Endothelial cell of umbilical vein (primary cell): ENCODE measurements at regions not wholly inside any gene's neighbourhood (a gene's known extent, or its start where the extent isn't known, plus 50 kb on each side); places are given as distances from the start of the nearest gene placed in this dataset.

ENCODE experiments used
- BruUV-seq: library from RNA; stranded (reverse); fragments of 400-500 nt; replicated peaks from 2 replicates; lab custom pipeline; 2021; lab: Mats Ljungman, UMichigan
- CTCF ChIA-PET: fragments of 300-600, 350-600 bp; sonication (Branson Sonifier 250); formaldehyde crosslinking; loops from one replicate; lab custom pipeline; 2021; ENCODE audit warnings: antibody characterized with exemption, inconsistent platforms; lab: Charles Lee
- POLR2A ChIA-PET: fragments of 300-600, 350-600 bp; sonication (Branson Sonifier 250); formaldehyde crosslinking; loops from one replicate; lab custom pipeline; 2021; ENCODE audit warnings: antibody characterized with exemption, inconsistent platforms; lab: Charles Lee
- DNase-seq: peaks from one replicate; pipeline ENCODE4 v3.0.0-alpha.2; 2011; ENCODE audit warnings: low read depth, low spot score
- FAIRE-seq: peaks from 2 replicates; lab custom pipeline; 2011; peaks lifted over from hg19 to GRCh38; lab: Jason Lieb, UNC
- H2AFZ ChIP-seq: 2 replicates; pipeline ENCODE4 v1.6.0; 2012; ENCODE audit warnings: low read depth, low read length, control low read depth, inconsistent platforms
- H3K27ac ChIP-seq: 2 replicates; pipeline ENCODE4 v1.5.1; 2011; ENCODE audit warnings: low read depth, mild to moderate bottlenecking, control low read depth, low read length, moderate library complexity; ENCODE audit not compliant: insufficient read depth
- H3K27me3 ChIP-seq, 2 experiments: 2 replicates each; pipeline versions ENCODE4 v1.6.0 to v1.6.1; 2011; ENCODE audit warnings: low read length in 2 of 2, mixed read lengths in 1 of 2; ENCODE audit not compliant: control insufficient read depth in 2 of 2, insufficient read depth in 2 of 2
- H3K36me3 ChIP-seq, 2 experiments: 2 replicates in 1 of 2; 3 replicates in 1 of 2; pipeline ENCODE4 v1.5.1; 2011; ENCODE audit warnings: low read length in 2 of 2, mild to moderate bottlenecking in 1 of 2, moderate library complexity in 1 of 2; ENCODE audit not compliant: control insufficient read depth in 2 of 2, insufficient read depth in 2 of 2; ENCODE audit errors: extremely low read depth in 1 of 2
- H3K4me1 ChIP-seq: 3 replicates; pipeline ENCODE4 v1.5.1; 2011; ENCODE audit warnings: mild to moderate bottlenecking, low read length; ENCODE audit not compliant: control insufficient read depth, insufficient read depth; ENCODE audit errors: extremely low read depth
- H3K4me2 ChIP-seq: 2 replicates; pipeline ENCODE4 v1.6.1; 2011; ENCODE audit warnings: low read length, control low read depth, mixed read lengths; ENCODE audit not compliant: insufficient read depth
- H3K4me3 ChIP-seq, 3 experiments: fragments of 200-600 bp in 1 of 3; sonication (generic), shearing (Covaris generic) in 1 of 3; replicated peaks in 1 of 3; 2 replicates each; pipeline ENCODE4 v1.5.1; 2011 to 2016; ENCODE audit warnings: control low read depth in 3 of 3, low read length in 3 of 3, mild to moderate bottlenecking in 2 of 3, inconsistent platforms in 1 of 3, low read depth in 1 of 3, moderate library complexity in 1 of 3; ENCODE audit not compliant: insufficient read depth in 1 of 3
- H3K79me2 ChIP-seq: 2 replicates; pipeline ENCODE4 v1.6.0; 2012; ENCODE audit warnings: low read length, inconsistent platforms; ENCODE audit not compliant: control insufficient read depth, insufficient read depth
- H3K9ac ChIP-seq: replicated peaks from 2 replicates; pipeline ENCODE3; 2011; ENCODE audit warnings: low read length, control low read depth; ENCODE audit not compliant: insufficient read depth; ENCODE audit errors: extremely low read depth
- H3K9me1 ChIP-seq: replicated peaks from 3 replicates; pipeline ENCODE4 v1.6.0; 2011; ENCODE audit warnings: mild to moderate bottlenecking, low read length; ENCODE audit not compliant: control insufficient read depth, insufficient read depth; ENCODE audit errors: extremely low read depth
- H3K9me3 ChIP-seq: replicated peaks from 2 replicates; pipeline ENCODE4 v1.5.1; 2012; ENCODE audit warnings: low read length, inconsistent platforms; ENCODE audit not compliant: control insufficient read depth, insufficient read depth
- H4K20me1 ChIP-seq: replicated peaks from 2 replicates; pipeline ENCODE3; 2011; ENCODE audit warnings: mild to moderate bottlenecking, low read length; ENCODE audit not compliant: control insufficient read depth, insufficient read depth; ENCODE audit errors: extremely low read depth
- CTCF ChIP-seq, 2 donors: IDR thresholded peaks; 1 replicate in 1 of 2; 2 replicates in 1 of 2; pipeline ENCODE4 v1.5.1; 2011; ENCODE audit warnings: low read length in 2 of 2, mild to moderate bottlenecking in 2 of 2, moderate library complexity in 2 of 2, control low read depth in 1 of 2, inconsistent platforms in 1 of 2, low read depth in 1 of 2; ENCODE audit not compliant: insufficient read depth in 1 of 2; ENCODE audit errors: extremely low read depth in 1 of 2
- EZH2 ChIP-seq: IDR thresholded peaks from 2 replicates; pipeline ENCODE4 v1.6.1; 2012; ENCODE audit warnings: borderline replicate concordance, low read depth, mild to moderate bottlenecking, moderate library complexity, low read length, inconsistent platforms; ENCODE audit not compliant: severe bottlenecking
- FOS ChIP-seq: IDR thresholded peaks from 2 replicates; pipeline ENCODE4 v1.6.1; 2011; ENCODE audit warnings: mild to moderate bottlenecking, low read length, moderate library complexity, borderline replicate concordance; ENCODE audit not compliant: insufficient read depth
- GATA2 ChIP-seq: IDR thresholded peaks from 2 replicates; pipeline ENCODE4 v1.7.0; 2011; ENCODE audit warnings: low read depth, mild to moderate bottlenecking, moderate library complexity, mixed read lengths, low read length; ENCODE audit not compliant: insufficient read length, insufficient read depth
- JUN ChIP-seq: IDR thresholded peaks from 2 replicates; pipeline ENCODE4 v1.6.1; 2011; ENCODE audit warnings: borderline replicate concordance, low read depth; ENCODE audit not compliant: insufficient read length, insufficient read depth
- MAX ChIP-seq: IDR thresholded peaks from 2 replicates; pipeline ENCODE4 v1.6.1; 2011; ENCODE audit not compliant: insufficient read depth, insufficient read length
- MYC ChIP-seq: IDR thresholded peaks from one replicate; pipeline ENCODE4 v1.6.1; 2011; ENCODE audit warnings: mild to moderate bottlenecking, low read depth, low read length
- POLR2A ChIP-seq: IDR thresholded peaks from 2 replicates; pipeline ENCODE4 v1.6.1; 2012; ENCODE audit warnings: low read depth, mild to moderate bottlenecking, control low read depth, low read length
- POLR2AphosphoS5 ChIP-seq: IDR thresholded peaks from 2 replicates; pipeline ENCODE4 v1.6.1; 2012; ENCODE audit warnings: low read depth, mild to moderate bottlenecking, control low read depth, low read length, moderate library complexity; ENCODE audit not compliant: insufficient read depth
- dilution Hi-C: fragments of 300-500 bp; cut with MboI; formaldehyde crosslinking; loops from one replicate; pipeline ENCODE4 v1.15.0; 2019; ENCODE audit warnings: low sequenced_read_pairs; ENCODE audit not compliant: extremely low pct_ligation_motif_present
- intact Hi-C: fragments of 100-400 bp; cut with micrococcal nuclease; formaldehyde crosslinking; loops from one replicate; pipeline ENCODE4 v1.10.0; 2022

- H3K36me3 ChIP-seq: no peaks in the 10 kb centered on the region
- dilution Hi-C loops: no loop called here
- no peak overlapping the region for H2AFZ ChIP-seq
- H3K4me3 ChIP-seq: no peak overlapping the region
- peaks cover 2 to 8% of the 10 kb centered on the region in 2 experiments for H3K27me3 ChIP-seq
- intact Hi-C loops: no loop called here
- no peaks in the 10 kb centered on the region for H3K4me1 ChIP-seq
- TF ChIP-seq CTCF (IDR thresholded peaks at IDR 0.05; ENCODE audit: extremely low read depth in 1 of 2, insufficient read depth in 1 of 2, low read depth in 1 of 2, low read length in 2 of 2) (no peak), POLR2A (no peak), MYC (no peak), POLR2AphosphoS5 (no peak), JUN (no peak), EZH2 (no peak), MAX (no peak), FOS (no peak), GATA2 (no peak)
- no TSS peak for BruUV-seq
- H3K27ac ChIP-seq: no peak overlapping the region
- H3K9me3 ChIP-seq: no peaks in the 10 kb centered on the region
- no peaks in the 10 kb centered on the region for H3K9me1 ChIP-seq
- no peaks in the 10 kb centered on the region for H4K20me1 ChIP-seq
- H3K79me2 ChIP-seq: no peaks in the 10 kb centered on the region
- no peak overlapping the region for H3K9ac ChIP-seq
- ChIA-PET CTCF (interaction anchor here (1.6 kb wide), 1 partner anchor 16 kb away, joined by 4 read pairs; no protein-coding TSS in a partner anchor), POLR2A (no interaction called here)
- FAIRE-seq: no peak
- DNase-seq: no peak
- no peak overlapping the region for H3K4me2 ChIP-seq
These were observed 66.9 kb upstream of the CPSF6 start for GRCh38 chr12:69172491-69172890.
